Liver (tissue), 8 donors: ENCODE measurements at regions not wholly inside any gene's neighbourhood (a gene's known extent, or its start where the extent isn't known, plus 50 kb on each side); places are given as distances from the start of the nearest gene placed in this dataset.

Experiments used
- DNase-seq: peaks from one replicate; pipeline ENCODE4 v3.0.0-alpha.2; 2017; ENCODE audit warnings: low spot score
- H3K27ac ChIP-seq, 2 donors: one replicate each; pipeline ENCODE4 v1.7.0; 2013; ENCODE audit warnings: inconsistent platforms in 2 of 2, low read length in 2 of 2, control low read depth in 1 of 2, low read depth in 1 of 2, mild to moderate bottlenecking in 1 of 2
- H3K27me3 ChIP-seq, 4 donors: one replicate each; pipeline versions ENCODE4 v1.6.1 to v1.7.0; 2013; ENCODE audit warnings: low read length in 3 of 4, inconsistent platforms in 1 of 4, mild to moderate bottlenecking in 1 of 4, moderate library complexity in 1 of 4; ENCODE audit not compliant: control insufficient read depth in 4 of 4, insufficient read depth in 4 of 4
- H3K36me3 ChIP-seq, 4 donors: one replicate each; pipeline versions ENCODE4 v1.6.1 to v1.7.0; 2013; ENCODE audit warnings: low read length in 3 of 4, mild to moderate bottlenecking in 3 of 4, low read depth in 1 of 4, moderate library complexity in 1 of 4; ENCODE audit not compliant: control insufficient read depth in 4 of 4, insufficient read depth in 3 of 4
- H3K4me1 ChIP-seq, 4 donors: one replicate each; pipeline versions ENCODE4 v1.6.1 to v1.7.0; 2013; ENCODE audit warnings: low read length in 3 of 4, mild to moderate bottlenecking in 3 of 4, moderate library complexity in 1 of 4; ENCODE audit not compliant: control insufficient read depth in 4 of 4, insufficient read depth in 4 of 4
- H3K4me3 ChIP-seq, 3 donors: one replicate each; pipeline versions ENCODE4 v1.6.1 to v1.7.0; 2013; ENCODE audit warnings: low read length in 3 of 3, control low read depth in 1 of 3, low read depth in 1 of 3, mild to moderate bottlenecking in 1 of 3
- H3K9ac ChIP-seq, 2 donors: one replicate each; pipeline ENCODE4 v1.7.0; 2013; ENCODE audit warnings: low read length in 2 of 2, mild to moderate bottlenecking in 2 of 2, moderate library complexity in 2 of 2, control low read depth in 1 of 2, low read depth in 1 of 2
- H3K9me3 ChIP-seq, 4 donors: one replicate each; pipeline versions ENCODE4 v1.6.1 to v1.7.0; 2013; ENCODE audit warnings: low read length in 3 of 4; ENCODE audit not compliant: control insufficient read depth in 4 of 4
- EGR1 ChIP-seq, 2 donors: IDR thresholded peaks; 2 replicates each; pipeline ENCODE4 v1.6.1; 2016 to 2018; ENCODE audit warnings: antibody characterized with exemption in 2 of 2, low read depth in 2 of 2
- FOXA1 ChIP-seq: IDR thresholded peaks from 2 replicates; pipeline ENCODE4 v1.6.1; 2016; ENCODE audit warnings: antibody characterized with exemption
- FOXA2 ChIP-seq: IDR thresholded peaks from 2 replicates; pipeline ENCODE4 v1.6.1; 2016; ENCODE audit warnings: antibody characterized with exemption
- GABPA ChIP-seq, 2 donors: IDR thresholded peaks in 1 of 2; conservative IDR thresholded peaks in 1 of 2; 2 replicates each; pipeline ENCODE4 v1.6.1; 2016; ENCODE audit warnings: antibody characterized with exemption in 2 of 2, mild to moderate bottlenecking in 1 of 2, moderate library complexity in 1 of 2
- HNF4A ChIP-seq, 2 donors: conservative IDR thresholded peaks; 2 replicates each; pipeline ENCODE4 v1.6.1; 2016; ENCODE audit warnings: antibody characterized with exemption in 2 of 2, mild to moderate bottlenecking in 2 of 2
- HNF4G ChIP-seq: IDR thresholded peaks from 2 replicates; pipeline ENCODE4 v1.6.1; 2016; ENCODE audit warnings: antibody characterized with exemption
- JUND ChIP-seq, 2 donors: IDR thresholded peaks; 2 replicates each; pipeline ENCODE4 v1.6.1; 2016; ENCODE audit warnings: antibody characterized with exemption in 2 of 2
- NR2F2 ChIP-seq: IDR thresholded peaks from 2 replicates; pipeline ENCODE4 v1.6.1; 2016; ENCODE audit warnings: antibody characterized with exemption
- RAD21 ChIP-seq, 2 donors: IDR thresholded peaks; 2 replicates each; pipeline ENCODE4 v1.6.1; 2016; ENCODE audit warnings: antibody characterized with exemption in 2 of 2, mild to moderate bottlenecking in 2 of 2
- RXRA ChIP-seq, 2 donors: IDR thresholded peaks; 2 replicates each; pipeline ENCODE4 v1.6.1; 2017 to 2018; ENCODE audit warnings: antibody characterized with exemption in 2 of 2, mild to moderate bottlenecking in 1 of 2
- SP1 ChIP-seq: IDR thresholded peaks from 2 replicates; pipeline ENCODE4 v1.6.1; 2018; ENCODE audit warnings: antibody characterized with exemption, mild to moderate bottlenecking
- TAF1 ChIP-seq: conservative IDR thresholded peaks from 2 replicates; pipeline ENCODE4 v1.6.1; 2016; ENCODE audit warnings: antibody characterized with exemption, mild to moderate bottlenecking
- YY1 ChIP-seq: IDR thresholded peaks from 2 replicates; pipeline ENCODE4 v1.6.1; 2016; ENCODE audit warnings: antibody characterized with exemption, mild to moderate bottlenecking
- ZBTB33 ChIP-seq: IDR thresholded peaks from 2 replicates; pipeline ENCODE4 v1.6.1; 2016; ENCODE audit warnings: antibody characterized with exemption
- WGBS: extraction: QIAGEN DNeasy Blood & Tissue Kit; methylation state at CpG from one replicate; pipeline ENCODE4 v1.1.7; 2013; 5-methylcytosine and 5-hydroxymethylcytosine counted together
- TF ChIP-seq, protein P1 (sequence below): IDR thresholded peaks from 2 replicates; pipeline ENCODE4 v1.6.1; 2016; ENCODE audit warnings: antibody characterized with exemption
- TF ChIP-seq, protein P2 (sequence below): IDR thresholded peaks from 2 replicates; pipeline ENCODE4 v1.6.1; 2016; ENCODE audit warnings: antibody characterized with exemption, mild to moderate bottlenecking
- TF ChIP-seq, protein P3 (sequence below): IDR thresholded peaks from 2 replicates; pipeline ENCODE4 v1.6.1; 2016; ENCODE audit warnings: antibody characterized with exemption
- TF ChIP-seq, protein P4 (sequence below): fragments of 150-350 bp; IDR thresholded peaks from 2 replicates; pipeline ENCODE4 v1.5.1; 2017; ENCODE audit warnings: improper control_type of control experiment, low read depth, low read length; ENCODE audit not compliant: missing input control
- donor health status: healthy.
- donor health status: healthy.
- donor health status: healthy.
- donor health status: healthy.
- donor health status: healthy.

GRCh38 chr16:64292953-64293352 is 828.9 kb downstream of the CDH11 start:
- no peaks in the 10 kb centered on the region for H3K36me3 ChIP-seq
- no peaks in the 10 kb centered on the region for H3K27me3 ChIP-seq
- TF ChIP-seq FOXA2 = no peak
- WGBS = 86% methylated on average over 4 of the region's 4 CpGs
- H3K4me1 ChIP-seq = no peaks in the 10 kb centered on the region
- H3K9ac ChIP-seq = no peak overlapping the region
- no peak for DNase-seq
- H3K9me3 ChIP-seq = no peaks in the 10 kb centered on the region
- no peak overlapping the region for H3K27ac ChIP-seq
- H3K4me3 ChIP-seq = no peak overlapping the region

GRCh38 chr16:64292161-64292560 is 829.7 kb downstream of the CDH11 start:
- H3K9me3 ChIP-seq = no peaks in the 10 kb centered on the region
- no peak overlapping the region for H3K4me3 ChIP-seq
- H3K27me3 ChIP-seq = no peaks in the 10 kb centered on the region
- no peak for DNase-seq
- H3K9ac ChIP-seq = no peak overlapping the region
- no peaks in the 10 kb centered on the region for H3K36me3 ChIP-seq
- no peak for TF ChIP-seq JUND (IDR thresholded peaks at IDR 0.05)
- TF ChIP-seq ZBTB33 = no peak
- TF ChIP-seq NR2F2 = no peak
- TF ChIP-seq EGR1 (IDR thresholded peaks at IDR 0.05; ENCODE audit: low read depth in 2 of 2) = no peak
- no peak for TF ChIP-seq RAD21 (IDR thresholded peaks at IDR 0.05)
- TF ChIP-seq HNF4G = no peak
- TF ChIP-seq, protein P1, sequence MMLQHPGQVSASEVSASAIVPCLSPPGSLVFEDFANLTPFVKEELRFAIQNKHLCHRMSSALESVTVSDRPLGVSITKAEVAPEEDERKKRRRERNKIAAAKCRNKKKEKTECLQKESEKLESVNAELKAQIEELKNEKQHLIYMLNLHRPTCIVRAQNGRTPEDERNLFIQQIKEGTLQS = no peak
- no peak for TF ChIP-seq GABPA (IDR thresholded peaks at IDR 0.05 in 1 of 2, conservative IDR thresholded peaks at IDR 0.05 in 1 of 2)
- TF ChIP-seq FOXA1 = no peak
- TF ChIP-seq TAF1 = no peak
- no peak for TF ChIP-seq RXRA (IDR thresholded peaks at IDR 0.05)
- no peak for TF ChIP-seq FOXA2
- TF ChIP-seq, protein P2, sequence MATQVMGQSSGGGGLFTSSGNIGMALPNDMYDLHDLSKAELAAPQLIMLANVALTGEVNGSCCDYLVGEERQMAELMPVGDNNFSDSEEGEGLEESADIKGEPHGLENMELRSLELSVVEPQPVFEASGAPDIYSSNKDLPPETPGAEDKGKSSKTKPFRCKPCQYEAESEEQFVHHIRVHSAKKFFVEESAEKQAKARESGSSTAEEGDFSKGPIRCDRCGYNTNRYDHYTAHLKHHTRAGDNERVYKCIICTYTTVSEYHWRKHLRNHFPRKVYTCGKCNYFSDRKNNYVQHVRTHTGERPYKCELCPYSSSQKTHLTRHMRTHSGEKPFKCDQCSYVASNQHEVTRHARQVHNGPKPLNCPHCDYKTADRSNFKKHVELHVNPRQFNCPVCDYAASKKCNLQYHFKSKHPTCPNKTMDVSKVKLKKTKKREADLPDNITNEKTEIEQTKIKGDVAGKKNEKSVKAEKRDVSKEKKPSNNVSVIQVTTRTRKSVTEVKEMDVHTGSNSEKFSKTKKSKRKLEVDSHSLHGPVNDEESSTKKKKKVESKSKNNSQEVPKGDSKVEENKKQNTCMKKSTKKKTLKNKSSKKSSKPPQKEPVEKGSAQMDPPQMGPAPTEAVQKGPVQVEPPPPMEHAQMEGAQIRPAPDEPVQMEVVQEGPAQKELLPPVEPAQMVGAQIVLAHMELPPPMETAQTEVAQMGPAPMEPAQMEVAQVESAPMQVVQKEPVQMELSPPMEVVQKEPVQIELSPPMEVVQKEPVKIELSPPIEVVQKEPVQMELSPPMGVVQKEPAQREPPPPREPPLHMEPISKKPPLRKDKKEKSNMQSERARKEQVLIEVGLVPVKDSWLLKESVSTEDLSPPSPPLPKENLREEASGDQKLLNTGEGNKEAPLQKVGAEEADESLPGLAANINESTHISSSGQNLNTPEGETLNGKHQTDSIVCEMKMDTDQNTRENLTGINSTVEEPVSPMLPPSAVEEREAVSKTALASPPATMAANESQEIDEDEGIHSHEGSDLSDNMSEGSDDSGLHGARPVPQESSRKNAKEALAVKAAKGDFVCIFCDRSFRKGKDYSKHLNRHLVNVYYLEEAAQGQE = no peak
- TF ChIP-seq, protein P3, sequence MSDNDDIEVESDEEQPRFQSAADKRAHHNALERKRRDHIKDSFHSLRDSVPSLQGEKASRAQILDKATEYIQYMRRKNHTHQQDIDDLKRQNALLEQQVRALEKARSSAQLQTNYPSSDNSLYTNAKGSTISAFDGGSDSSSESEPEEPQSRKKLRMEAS = no peak
- no peak for TF ChIP-seq SP1
- TF ChIP-seq YY1 = no peak
- TF ChIP-seq, protein P4, sequence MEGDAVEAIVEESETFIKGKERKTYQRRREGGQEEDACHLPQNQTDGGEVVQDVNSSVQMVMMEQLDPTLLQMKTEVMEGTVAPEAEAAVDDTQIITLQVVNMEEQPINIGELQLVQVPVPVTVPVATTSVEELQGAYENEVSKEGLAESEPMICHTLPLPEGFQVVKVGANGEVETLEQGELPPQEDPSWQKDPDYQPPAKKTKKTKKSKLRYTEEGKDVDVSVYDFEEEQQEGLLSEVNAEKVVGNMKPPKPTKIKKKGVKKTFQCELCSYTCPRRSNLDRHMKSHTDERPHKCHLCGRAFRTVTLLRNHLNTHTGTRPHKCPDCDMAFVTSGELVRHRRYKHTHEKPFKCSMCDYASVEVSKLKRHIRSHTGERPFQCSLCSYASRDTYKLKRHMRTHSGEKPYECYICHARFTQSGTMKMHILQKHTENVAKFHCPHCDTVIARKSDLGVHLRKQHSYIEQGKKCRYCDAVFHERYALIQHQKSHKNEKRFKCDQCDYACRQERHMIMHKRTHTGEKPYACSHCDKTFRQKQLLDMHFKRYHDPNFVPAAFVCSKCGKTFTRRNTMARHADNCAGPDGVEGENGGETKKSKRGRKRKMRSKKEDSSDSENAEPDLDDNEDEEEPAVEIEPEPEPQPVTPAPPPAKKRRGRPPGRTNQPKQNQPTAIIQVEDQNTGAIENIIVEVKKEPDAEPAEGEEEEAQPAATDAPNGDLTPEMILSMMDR = no peak
- no peak for TF ChIP-seq HNF4A (conservative IDR thresholded peaks at IDR 0.05)
- H3K27ac ChIP-seq = no peak overlapping the region
- no peaks in the 10 kb centered on the region for H3K4me1 ChIP-seq
- 55% methylated on average over 1 of the region's 1 CpG for WGBS
